AG04450 (cell line): ENCODE measurements at regions not wholly inside any gene's neighbourhood (a gene's known extent, or its start where the extent isn't known, plus 50 kb on each side); places are given as distances from the start of the nearest gene placed in this dataset.

Experiments used
- CTCF ChIA-PET: fragments of 300-600, 350-600 bp; formaldehyde crosslinking; extraction: SDS; loops from one replicate; lab custom pipeline; 2022; ENCODE audit warnings: antibody characterized with exemption, inconsistent platforms; lab: Charles Lee
- POLR2A ChIA-PET: fragments of 350-600 bp; formaldehyde crosslinking; extraction: SDS; loops from one replicate; lab custom pipeline; 2021; ENCODE audit warnings: antibody characterized with exemption, inconsistent platforms; lab: Yijun Ruan, JAX
- DNase-seq: peaks from one replicate; pipeline ENCODE4 v3.0.0-alpha.2; 2011; ENCODE audit warnings: low read depth, low spot score
- H3K27ac ChIP-seq: one replicate; pipeline ENCODE4 v1.5.1; 2012; ENCODE audit warnings: low read depth, low read length, control low read depth
- H3K27me3 ChIP-seq: one replicate; pipeline ENCODE4 v1.6.0; 2012; ENCODE audit warnings: low read length; ENCODE audit not compliant: control insufficient read depth, insufficient read depth
- H3K4me3 ChIP-seq: 2 replicates; pipeline ENCODE4 v1.5.1; 2011; ENCODE audit warnings: mild to moderate bottlenecking, low read depth, low read length, control low read depth
- H3K9me3 ChIP-seq: 2 replicates; pipeline ENCODE4 v1.5.1; 2012; ENCODE audit warnings: low read length; ENCODE audit not compliant: control insufficient read depth, insufficient read depth
- TF ChIP-seq, protein P1 (sequence below): IDR thresholded peaks from 2 replicates; pipeline ENCODE4 v1.5.1; 2011; ENCODE audit warnings: low read depth, low read length, control low read depth, inconsistent platforms

DNA sequence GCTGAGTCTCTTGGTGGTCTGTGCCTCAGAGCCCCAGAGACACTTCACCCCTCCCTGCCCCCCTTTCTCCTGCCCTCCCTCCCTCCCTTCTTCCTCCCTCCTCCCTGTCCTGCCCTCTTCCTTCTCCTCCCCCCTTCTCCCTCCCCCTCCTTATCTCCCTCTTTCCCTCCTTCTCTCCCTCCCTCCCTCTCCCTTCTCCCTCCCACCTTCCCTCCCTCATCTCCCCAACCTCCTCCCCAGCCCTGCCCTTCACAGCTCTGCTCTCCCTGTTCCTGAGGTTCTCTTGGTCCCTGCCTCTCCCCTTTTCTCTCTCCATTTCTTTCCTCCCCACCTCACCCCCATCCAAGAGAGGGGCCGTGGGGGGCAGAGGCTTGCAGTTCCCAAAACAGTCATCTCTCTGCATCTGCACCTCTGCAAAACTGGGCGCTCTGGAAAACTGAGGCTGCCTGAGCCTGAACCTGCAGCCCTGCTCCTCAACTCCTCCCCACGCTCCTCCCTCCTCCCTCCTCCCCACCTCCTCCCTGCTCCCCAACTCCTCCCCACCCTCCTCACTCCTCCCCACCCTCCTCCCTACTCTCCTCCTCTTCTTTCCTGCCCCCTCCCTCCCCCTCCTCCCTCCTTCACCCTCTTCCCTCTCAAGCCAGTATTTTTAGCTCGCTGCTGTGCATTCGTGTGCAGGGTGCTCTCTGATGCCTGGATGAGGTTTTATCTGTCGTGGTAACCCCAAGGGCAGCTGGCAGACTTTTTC is 219.1 kb downstream of the C9orf50 start:
- Histone ChIP-seq H3K27me3 (no peaks in the 10 kb centered on the region), H3K27ac (no peak overlapping the region), H3K9me3 (no peaks in the 10 kb centered on the region; the same call in 1 of the 2 replicates), H3K4me3 (no peak overlapping the region)
- no peak for DNase-seq
- POLR2A ChIA-PET: interaction anchor here (0.6 kb wide), 1 partner anchor 27 kb away, joined by 3 read pairs; no protein-coding TSS in a partner anchor
- CTCF ChIA-PET: interaction anchor here (0.7 kb wide), 1 partner anchor 336 kb away, joined by 4 read pairs; no protein-coding TSS in a partner anchor
- TF ChIP-seq, protein P1, sequence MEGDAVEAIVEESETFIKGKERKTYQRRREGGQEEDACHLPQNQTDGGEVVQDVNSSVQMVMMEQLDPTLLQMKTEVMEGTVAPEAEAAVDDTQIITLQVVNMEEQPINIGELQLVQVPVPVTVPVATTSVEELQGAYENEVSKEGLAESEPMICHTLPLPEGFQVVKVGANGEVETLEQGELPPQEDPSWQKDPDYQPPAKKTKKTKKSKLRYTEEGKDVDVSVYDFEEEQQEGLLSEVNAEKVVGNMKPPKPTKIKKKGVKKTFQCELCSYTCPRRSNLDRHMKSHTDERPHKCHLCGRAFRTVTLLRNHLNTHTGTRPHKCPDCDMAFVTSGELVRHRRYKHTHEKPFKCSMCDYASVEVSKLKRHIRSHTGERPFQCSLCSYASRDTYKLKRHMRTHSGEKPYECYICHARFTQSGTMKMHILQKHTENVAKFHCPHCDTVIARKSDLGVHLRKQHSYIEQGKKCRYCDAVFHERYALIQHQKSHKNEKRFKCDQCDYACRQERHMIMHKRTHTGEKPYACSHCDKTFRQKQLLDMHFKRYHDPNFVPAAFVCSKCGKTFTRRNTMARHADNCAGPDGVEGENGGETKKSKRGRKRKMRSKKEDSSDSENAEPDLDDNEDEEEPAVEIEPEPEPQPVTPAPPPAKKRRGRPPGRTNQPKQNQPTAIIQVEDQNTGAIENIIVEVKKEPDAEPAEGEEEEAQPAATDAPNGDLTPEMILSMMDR: no peak

DNA sequence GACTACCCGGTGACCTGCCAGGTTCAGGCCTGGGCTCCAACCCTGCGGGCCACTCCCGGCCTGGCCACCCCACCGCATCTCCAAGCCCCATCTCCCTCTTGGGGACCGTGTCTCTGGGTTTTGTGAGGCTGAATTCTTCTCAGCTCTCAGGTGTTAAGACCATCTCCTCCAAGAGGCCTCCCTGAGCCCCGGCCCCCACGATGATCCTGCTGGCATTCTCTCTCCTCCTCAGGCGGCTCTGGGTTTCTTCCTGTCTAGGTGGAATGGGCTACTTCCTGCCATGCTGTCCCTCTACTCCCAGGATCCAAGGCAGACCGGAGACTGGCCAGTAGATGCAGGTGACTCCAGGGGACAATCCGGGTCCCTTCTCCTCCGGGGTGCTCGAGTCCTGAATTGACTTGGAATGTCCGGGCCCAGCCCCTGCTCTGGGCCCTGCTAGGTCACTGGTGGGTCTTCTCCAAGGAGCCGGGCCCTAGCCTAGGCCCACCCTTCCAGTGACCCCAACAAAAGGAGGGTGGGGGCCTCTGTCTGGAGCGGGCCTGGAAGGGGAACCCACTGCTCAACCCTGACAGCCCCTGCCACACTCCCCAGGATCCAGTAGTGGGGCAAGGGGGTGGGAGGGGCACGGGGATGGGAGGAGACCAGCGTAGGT is 219.8 kb downstream of the C9orf50 start:
- H3K9me3 ChIP-seq: no peaks in the 10 kb centered on the region; the same call in 1 of the 2 replicates
- POLR2A ChIA-PET: interaction anchor here (0.6 kb wide), 1 partner anchor 27 kb away, joined by 3 read pairs; no protein-coding TSS in a partner anchor
- TF ChIP-seq, protein P1: no peak
- no peak overlapping the region for H3K4me3 ChIP-seq
- CTCF ChIA-PET: interaction anchor here (0.5 kb wide), 1 partner anchor 27 kb away, joined by 3 read pairs; no protein-coding TSS in a partner anchor
- H3K27ac ChIP-seq: no peak overlapping the region
- peaks cover 4% of the 10 kb centered on the region for H3K27me3 ChIP-seq
- no peak for DNase-seq

DNA sequence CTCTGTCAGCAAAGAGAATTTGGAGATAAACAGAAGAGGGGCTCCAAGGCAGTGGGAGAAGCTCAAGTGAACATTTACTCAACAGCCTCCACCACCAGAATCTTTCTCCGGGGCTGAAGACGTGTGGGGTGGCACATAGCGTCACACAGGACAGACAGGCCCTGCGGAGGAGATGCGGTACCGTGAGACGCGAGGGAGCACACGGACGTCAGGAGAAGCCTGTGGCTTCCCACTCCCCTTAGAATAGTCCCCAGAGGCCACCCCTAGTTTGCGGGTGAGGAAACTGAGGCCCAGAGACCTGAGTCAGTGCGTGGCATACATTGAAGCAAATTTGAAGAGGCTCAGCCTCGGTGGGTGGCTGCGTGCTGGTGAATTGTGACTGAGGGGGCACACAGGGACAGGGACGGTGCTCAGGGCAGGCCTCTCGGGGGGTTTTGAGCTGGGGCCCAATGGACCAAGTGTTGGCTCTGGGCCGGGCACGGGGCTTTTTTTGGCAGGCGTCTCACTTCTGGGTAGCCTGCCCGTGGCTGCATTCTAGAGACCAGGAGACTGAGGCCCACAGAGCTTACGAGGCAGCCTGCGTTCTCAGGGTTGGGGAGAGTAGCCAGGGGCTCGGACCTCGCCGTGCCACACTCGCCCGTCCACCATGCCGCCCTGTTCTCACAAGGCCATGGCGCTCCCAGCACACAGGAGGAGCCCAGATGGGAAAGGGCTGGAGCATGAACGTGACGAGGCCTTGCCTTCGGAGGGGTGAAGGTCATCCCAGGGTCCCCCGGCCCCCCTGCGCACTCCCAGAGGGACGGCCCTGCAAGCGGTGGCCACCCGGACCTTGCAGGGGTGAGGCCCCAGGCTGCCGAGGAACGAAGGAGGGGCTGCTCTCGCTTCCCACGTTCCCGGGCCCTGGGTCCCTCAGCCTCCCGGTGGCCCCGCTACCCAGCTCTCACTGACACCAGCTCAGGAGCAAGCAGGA is 220.6 kb downstream of the C9orf50 start:
- Histone ChIP-seq H3K4me3 (no peak overlapping the region), H3K27ac (no peak overlapping the region), H3K27me3 (peaks cover 5% of the 10 kb centered on the region), H3K9me3 (no peaks in the 10 kb centered on the region; the same call in 1 of the 2 replicates)
- DNase-seq: no peak
- TF ChIP-seq, protein P1: no peak
- ChIA-PET CTCF (interaction anchor here (0.5 kb wide), 1 partner anchor 26 kb away, joined by 3 read pairs; no protein-coding TSS in a partner anchor), POLR2A (interaction anchor here (0.5 kb wide), 1 partner anchor 96 kb away, joined by 4 read pairs; no protein-coding TSS in a partner anchor)

DNA sequence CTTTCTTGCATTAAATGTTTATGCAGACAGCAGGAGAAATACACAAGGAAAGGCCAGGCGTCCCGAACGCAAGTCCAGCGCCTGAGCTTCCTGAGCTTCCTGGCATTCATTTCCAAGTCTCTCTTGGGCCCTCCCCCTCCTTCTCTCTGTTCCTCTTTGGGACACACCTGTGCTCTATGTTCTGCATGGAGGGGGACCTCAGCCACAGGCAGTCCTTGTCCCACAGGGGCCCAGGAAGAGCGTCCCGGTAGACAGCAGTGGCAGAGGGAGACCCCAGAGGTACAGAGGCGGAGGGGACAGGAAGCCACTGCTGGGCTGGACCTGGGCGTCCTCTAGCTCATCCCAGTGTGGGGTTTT is 221.3 kb downstream of the C9orf50 start:
- ChIA-PET POLR2A (no interaction called here), CTCF (no interaction called here)
- Histone ChIP-seq H3K4me3 (no peak overlapping the region), H3K27me3 (peaks cover 7% of the 10 kb centered on the region), H3K9me3 (no peaks in the 10 kb centered on the region), H3K27ac (no peak overlapping the region)
- TF ChIP-seq, protein P1: no peak
- DNase-seq: no peak
